Mammary epithelial cell (primary cell): ENCODE measurements at regions not wholly inside any gene's neighbourhood (a gene's known extent, or its start where the extent isn't known, plus 50 kb on each side); places are given as distances from the start of the nearest gene placed in this dataset.

ENCODE experiments used
- CTCF ChIP-seq, 2 donors: IDR thresholded peaks in 1 of 2; conservative IDR thresholded peaks in 1 of 2; 2 replicates each; pipeline ENCODE4 v1.5.1; 2011 to 2012; ENCODE audit warnings: inconsistent platforms in 2 of 2, low read length in 2 of 2, mild to moderate bottlenecking in 2 of 2, control low read depth in 1 of 2, low read depth in 1 of 2; ENCODE audit not compliant: insufficient read depth in 1 of 2; ENCODE audit errors: extremely low read depth in 1 of 2
- EZH2 ChIP-seq: IDR thresholded peaks from 2 replicates; pipeline ENCODE4 v1.6.1; 2012; ENCODE audit warnings: low read length, inconsistent platforms, borderline replicate concordance

GRCh38 chr7:46107610-46108217 is 186.6 kb upstream of the IGFBP3 start:
- TF ChIP-seq CTCF (conservative IDR thresholded peaks at IDR 0.05 in 1 of 2, IDR thresholded peaks at IDR 0.05 in 1 of 2; ENCODE audit: extremely low read depth in 1 of 2, insufficient read depth in 1 of 2, low read depth in 1 of 2, low read length in 2 of 2), result no peak
- TF ChIP-seq EZH2, result no peak
